Testis (tissue), 2 donors: ENCODE measurements at regions not wholly inside any gene's neighbourhood (a gene's known extent, or its start where the extent isn't known, plus 50 kb on each side); places are given as distances from the start of the nearest gene placed in this dataset.

Experiments
- CTCF ChIP-seq, 3 experiments: fragments of 450-650 bp in 2 of 3; fragments of 200-600 bp in 1 of 3; sonication (generic) in 1 of 3; IDR thresholded peaks; one replicate each; pipeline ENCODE4 v1.5.1; 2016 to 2019; ENCODE audit warnings: antibody characterized with exemption in 3 of 3, mild to moderate bottlenecking in 2 of 3, moderate library complexity in 1 of 3
- POLR2A ChIP-seq: fragments of 450-650 bp; IDR thresholded peaks from one replicate; pipeline ENCODE4 v1.6.1; 2017; ENCODE audit warnings: antibody characterized with exemption, mild to moderate bottlenecking, moderate library complexity

GRCh38 chr18:2091937-2092336 lies 479.4 kb downstream of the METTL4 start:
- TF ChIP-seq CTCF (IDR thresholded peaks at IDR 0.05) = no peak
- TF ChIP-seq POLR2A = no peak
